HG02884 (cell line): ENCODE measurements at regions not wholly inside any gene's neighbourhood (a gene's known extent, or its start where the extent isn't known, plus 50 kb on each side); places are given as distances from the start of the nearest gene placed in this dataset.

ENCODE experiments used
- ATAC-seq: cut with Tn5 transposase; IDR thresholded peaks from one replicate; pipeline ENCODE4 v1.9.1; 2021; ENCODE audit warnings: mild to moderate bottlenecking, moderate library complexity; ENCODE audit not compliant: unreplicated experiment

DNA sequence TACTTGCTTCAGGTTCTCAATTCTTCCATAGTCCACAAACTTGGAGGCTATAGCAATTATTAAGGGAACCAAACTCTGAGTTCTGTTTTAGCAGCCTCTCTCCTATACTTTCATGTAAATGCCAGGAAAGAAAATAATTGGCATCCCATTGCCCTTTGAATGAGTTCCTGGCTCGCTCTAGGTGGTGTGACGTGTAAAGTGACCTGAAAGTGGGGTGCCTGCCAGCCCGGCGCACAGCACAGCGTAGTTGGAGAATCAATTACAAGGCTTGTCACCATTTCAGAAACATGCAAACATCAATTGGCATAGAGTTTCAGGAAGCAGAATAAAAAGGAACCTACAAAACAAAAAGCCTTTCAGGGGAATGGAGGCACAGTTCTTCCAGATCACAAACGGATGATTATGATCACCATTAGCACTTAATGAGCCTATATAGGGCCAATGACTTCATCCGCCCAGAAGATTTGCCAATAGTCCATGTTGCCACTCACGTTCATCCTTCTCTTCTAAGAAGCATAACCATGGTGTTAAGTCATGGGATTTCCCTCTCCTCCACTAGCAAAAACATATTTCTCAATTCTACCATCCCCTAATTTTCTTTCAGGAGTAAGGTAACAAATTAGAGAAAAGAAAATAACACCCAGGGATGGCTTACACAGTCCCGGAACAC lies 354.6 kb upstream of the ADGRL2 start:
- ATAC-seq: no peak

DNA sequence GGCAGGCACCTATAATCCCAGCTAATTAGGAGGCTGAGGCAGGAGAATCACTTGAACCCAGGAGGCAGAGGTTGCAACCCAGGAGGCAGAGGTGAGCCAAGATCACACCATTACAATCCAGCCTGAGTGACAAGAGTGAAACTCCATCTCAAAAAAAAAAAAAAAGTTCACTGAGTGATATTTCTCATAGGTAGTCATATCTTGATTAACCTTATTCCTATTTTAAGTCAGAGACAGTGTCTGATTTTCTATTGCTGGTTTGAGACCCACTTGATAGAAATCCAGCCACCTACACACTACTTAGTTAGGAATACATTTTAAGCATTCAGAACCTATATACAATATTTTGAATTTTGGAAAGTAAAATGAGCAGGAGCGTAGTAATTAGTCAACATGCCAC lies 357.4 kb upstream of the ADGRL2 start:
- ATAC-seq: no peak

DNA sequence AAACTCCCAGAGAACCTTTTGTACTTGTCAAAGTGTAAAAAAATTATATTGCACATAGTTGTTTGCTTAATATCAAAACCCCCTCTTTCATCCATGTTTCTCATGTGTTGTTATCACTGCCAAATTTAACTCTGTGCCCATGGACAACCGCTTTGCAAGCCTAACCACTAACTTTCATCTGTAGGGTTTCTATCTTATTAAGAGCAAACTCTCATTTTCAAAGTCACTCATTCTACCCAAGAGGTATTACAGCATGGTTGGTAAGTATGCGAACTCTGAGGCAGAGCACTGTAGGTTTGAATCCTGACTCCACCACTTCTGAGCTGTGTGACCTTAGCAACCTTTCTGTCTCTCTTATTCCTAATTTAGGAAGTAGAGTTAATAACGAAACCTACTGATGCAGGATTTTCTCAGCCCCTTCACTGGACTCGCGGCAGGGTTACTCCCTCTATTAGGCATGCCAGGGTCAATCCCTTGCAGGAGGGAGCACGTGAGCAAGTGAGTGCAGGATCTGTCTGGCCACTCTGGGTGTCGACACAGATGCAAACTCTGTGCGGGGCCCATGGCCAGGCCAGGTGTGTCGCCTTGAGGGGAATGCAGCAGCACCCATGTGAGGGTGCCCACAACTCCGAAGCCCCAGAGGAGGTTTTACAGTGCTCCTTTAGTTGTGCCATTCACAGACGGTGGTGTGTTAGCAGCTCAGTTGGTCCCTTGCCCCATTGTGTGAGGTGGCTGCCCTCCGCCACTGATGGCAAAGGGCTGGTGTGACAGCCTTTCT lies 361.5 kb upstream of the ADGRL2 start:
- ATAC-seq: peak; percentile 56

- ATAC-seq: peak; percentile 63
Measured at GRCh38 chr1:81437649-81438048, 363.1 kb upstream of the ADGRL2 start.

DNA sequence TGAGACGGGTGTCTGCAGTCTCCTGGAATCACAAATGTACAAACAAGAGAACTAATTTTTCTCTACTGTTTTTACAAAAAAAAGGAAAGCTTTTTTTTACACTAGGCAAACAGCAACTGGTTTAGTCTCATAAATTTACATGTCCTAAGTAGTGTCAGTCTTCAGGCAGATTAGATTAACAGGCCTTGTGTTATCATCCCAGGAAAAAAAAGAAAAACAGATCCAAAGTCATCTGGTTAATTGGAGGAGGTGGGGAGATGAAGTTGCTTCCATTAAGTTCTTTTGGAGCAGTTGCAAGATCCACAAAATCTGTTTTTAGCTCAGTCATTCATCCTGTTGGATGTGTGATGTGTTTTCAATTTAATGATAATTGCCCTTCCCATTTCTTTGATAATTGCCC lies 363.5 kb upstream of the ADGRL2 start:
- no peak for ATAC-seq

DNA sequence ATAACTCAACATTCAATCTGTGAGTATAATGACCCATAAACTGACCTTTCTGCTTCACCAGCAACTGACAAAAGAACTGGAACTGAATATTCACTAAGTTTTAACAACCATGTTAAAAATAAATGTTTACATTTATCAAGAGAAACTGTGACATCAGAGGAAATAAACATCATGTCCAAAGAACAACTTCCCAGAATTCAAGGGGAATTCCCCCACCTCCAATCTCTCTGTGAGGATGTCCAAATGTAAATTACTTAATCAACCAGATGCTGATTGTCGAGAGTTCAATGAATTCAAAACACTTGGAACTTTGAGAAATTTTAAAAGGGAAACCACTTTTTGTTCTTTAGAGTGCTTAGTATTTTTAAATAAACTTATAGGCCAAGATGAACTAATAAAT lies 365.6 kb upstream of the ADGRL2 start:
- ATAC-seq: no peak

DNA sequence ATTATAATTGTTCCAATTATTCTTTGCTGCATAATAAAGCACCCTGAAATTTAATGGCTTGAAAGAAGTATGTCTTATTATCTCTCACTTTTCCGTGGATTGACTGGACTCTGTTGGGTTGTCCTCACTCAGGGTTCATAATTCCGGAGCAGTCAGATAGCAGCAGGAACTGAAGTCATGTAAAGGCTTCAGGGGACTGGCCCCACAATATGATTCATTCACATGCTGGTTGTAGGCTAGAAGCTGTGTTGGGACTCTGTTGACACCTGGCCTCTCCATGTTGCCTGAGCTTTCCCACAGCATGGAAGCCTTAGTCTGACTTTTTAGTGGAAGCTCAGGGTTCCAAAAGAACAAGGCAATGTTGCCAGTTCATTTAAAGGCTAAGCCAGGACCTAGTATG lies 367.1 kb upstream of the ADGRL2 start:
- ATAC-seq: no peak

DNA sequence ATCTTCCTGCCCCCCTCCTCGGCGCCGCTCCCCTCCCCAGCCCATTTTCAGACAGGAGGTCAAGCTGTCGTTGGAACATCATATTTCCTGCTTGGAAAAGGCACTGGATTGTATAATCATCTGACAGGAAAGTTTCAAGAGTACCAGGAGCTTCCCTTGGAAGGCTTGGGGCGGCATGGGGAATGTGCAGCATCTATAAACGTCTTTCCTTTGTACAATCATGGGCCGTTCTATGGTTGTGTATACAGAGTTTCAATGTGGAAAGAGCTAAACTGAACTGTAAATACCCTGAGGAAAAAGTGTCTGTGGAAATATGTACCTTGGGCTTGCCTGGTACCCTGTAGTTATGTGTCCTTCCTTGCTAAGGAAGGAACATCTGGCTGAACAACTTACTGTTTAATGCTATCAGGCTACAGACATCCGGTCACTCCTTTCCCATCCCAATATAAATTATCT lies 368.1 kb upstream of the ADGRL2 start:
- ATAC-seq: no peak

DNA sequence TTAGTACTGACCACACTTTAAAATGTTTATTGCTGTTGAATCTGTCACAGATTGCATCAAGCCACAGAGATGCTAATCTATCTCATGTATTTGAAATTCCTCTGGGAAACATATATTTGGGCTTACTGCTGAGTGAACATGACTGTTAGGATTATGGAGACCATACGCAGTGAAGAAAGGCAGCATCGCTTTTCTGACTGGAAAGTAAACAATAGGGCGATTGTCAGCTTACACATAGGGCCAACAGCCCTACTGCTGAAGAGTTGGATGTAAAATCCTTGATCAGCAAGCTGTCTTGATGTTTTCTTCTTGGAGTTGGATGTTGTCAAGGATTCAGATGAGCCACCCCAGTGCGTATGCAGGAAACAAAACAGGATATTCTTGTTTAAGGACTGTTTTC lies 368.7 kb upstream of the ADGRL2 start:
- no peak for ATAC-seq

GRCh38 chr1:81431624-81432000 lies 369.1 kb upstream of the ADGRL2 start:
- no peak for ATAC-seq

DNA sequence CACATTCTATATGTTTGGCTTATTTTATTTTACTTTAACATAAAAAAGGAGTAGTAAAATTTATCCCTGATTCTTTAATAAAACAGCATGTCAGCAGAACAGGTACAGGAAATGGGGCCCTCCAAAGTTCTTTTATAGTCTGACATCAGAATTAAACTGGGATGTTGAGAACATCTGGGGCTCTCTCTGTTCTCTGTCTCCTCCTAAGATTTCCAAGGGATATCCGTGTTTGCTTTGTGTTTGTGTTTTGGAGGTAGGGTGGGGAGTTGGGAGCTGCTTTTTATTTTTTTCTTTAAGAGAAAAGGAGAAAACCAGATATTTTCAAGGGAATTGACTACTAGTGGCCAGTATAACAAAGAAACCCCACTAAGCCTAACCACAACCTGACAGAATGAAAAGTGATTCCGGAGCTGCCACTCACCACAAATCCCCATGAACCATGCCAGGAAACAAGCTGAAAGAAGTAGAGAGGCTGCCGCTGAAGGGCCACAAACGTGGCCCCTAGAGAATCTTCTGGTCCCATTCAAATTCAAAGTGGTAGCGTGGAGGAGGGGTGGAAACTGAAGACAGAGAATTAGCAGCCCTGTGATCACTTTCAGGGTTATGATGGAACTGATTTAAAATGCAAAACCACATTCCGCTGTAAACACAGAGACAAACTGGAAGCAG lies 369.6 kb upstream of the ADGRL2 start:
- no peak for ATAC-seq

- no peak for ATAC-seq
Measured at GRCh38 chr1:81430236-81430938, 370.3 kb upstream of the ADGRL2 start.

- no peak for ATAC-seq
Measured at GRCh38 chr1:81428998-81429397, 371.7 kb upstream of the ADGRL2 start.

DNA sequence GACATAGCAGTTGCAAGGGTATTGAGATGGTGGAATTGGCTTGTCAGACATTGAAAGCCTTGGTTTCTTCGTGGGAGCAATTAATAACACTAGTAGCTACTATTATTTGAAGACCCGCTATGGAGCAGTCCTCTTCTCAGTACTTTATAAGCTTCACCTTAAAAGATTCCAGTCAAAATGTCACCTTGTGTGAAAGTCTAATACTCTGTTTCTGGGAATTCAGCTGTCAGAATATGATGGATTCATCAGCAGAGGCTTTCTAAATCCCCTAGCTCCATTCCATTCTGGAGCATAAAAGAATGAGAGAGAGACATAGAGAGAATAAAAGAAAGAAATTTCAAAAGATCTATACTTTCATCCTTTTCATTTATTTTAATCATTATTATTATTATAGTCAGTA lies 375.9 kb upstream of the ADGRL2 start:
- no peak for ATAC-seq

GRCh38 chr1:81424061-81424460 lies 376.7 kb upstream of the ADGRL2 start:
- ATAC-seq: no peak

DNA sequence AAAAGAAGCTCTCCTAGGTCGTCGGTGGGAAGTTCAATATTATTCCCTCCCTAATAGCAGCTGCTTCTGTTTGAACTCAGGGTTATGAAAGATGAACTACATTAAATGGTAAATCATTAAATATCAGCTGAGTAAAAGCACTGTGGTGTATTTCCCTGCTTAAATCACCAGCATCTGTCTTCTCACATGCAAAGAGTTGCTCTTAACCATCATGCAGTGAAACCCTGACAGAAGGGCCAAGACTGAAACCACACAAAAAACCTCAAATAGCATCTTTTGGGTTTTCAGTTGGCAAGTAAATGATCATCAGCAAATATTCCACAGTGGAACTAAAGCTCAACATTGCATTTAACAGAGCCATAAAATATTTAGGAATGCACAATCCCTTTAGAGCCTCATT lies 380.0 kb upstream of the ADGRL2 start:
- ATAC-seq: no peak

DNA sequence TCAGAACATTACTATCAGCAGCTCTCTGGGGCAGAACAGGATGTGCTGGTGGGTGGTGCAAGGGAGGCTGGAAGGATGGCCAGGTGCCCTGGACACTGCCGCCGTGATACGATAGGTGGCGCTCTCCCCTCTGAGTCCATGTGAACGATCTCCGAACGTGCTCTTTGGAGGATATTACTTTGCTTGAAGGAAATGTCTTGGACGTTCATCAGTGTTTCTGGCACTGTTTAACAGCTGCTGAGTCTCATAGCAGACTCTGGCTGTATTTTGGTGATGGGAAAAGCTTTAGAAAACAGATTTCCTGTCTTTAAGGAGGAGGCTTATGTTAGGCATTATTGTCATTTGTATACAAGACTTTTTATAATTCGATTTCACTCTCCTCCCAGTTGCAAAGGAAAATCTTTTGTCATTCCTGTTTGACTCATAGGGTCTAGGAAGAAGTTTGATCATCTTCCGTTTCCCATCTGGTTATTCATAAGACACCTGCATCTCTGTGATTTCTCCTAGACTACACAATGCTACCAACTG lies 386.2 kb upstream of the ADGRL2 start:
- peak; percentile 80 for ATAC-seq

DNA sequence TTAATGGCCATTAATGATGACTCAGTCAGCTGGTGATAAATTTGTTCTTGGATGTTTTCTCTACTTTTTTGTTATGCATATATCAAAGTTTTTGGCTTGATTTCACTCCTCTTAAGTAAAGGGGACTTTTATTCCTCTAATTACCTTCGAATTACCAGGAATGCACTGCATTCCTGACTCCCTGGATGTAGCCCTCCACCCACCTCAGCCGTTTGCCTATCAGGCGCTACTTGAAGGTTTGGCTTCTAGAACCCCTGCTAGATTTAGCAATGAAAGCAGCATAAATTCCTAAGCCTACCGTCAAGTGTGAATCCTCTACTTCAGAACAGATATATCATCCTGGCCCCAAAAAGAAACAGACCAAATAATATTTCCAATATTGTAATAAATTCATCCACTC lies 387.8 kb upstream of the ADGRL2 start:
- ATAC-seq: no peak

- ATAC-seq: no peak
Measured at GRCh38 chr1:81410941-81411340, 389.8 kb upstream of the ADGRL2 start.

DNA sequence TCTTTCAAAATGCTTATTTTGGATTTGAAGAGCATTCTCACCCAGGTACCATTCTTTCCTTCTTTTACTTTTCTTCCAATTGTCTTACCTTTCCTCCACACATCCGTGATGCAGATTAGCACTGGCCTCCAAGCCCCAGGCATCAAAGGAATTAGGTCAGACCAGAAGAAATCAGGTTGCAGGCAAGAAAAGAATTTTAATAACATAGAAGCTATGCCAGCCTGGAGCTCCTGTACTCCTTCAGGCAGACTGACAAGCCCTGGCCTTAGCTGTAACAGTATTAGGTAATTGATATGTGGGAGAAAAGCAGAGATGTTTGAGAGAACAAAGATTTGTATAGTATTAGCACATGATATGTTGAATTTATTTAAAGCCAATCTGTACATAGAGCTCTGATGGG lies 390.4 kb upstream of the ADGRL2 start:
- ATAC-seq: no peak

- ATAC-seq: no peak
Measured at GRCh38 chr1:81409780-81410274, 390.9 kb upstream of the ADGRL2 start.
